Ishikawa (cell line): ENCODE measurements at regions not wholly inside any gene's neighbourhood (a gene's known extent, or its start where the extent isn't known, plus 50 kb on each side); places are given as distances from the start of the nearest gene placed in this dataset.

Source experiments
- CEBPB ChIP-seq: IDR thresholded peaks from 2 replicates; pipeline ENCODE4 v1.6.1; 2012
- CREB1 ChIP-seq: IDR thresholded peaks from 2 replicates; pipeline ENCODE4 v1.6.1; 2012; ENCODE audit warnings: low read depth
- EGR1 ChIP-seq: IDR thresholded peaks from 2 replicates; pipeline ENCODE4 v1.6.1; 2012
- EP300 ChIP-seq: IDR thresholded peaks from 2 replicates; pipeline ENCODE4 v1.6.1; 2012; ENCODE audit warnings: borderline replicate concordance
- FOXM1 ChIP-seq: IDR thresholded peaks from 2 replicates; pipeline ENCODE4 v1.6.1; 2012; ENCODE audit warnings: low read depth, borderline replicate concordance
- NFIC ChIP-seq: IDR thresholded peaks from 2 replicates; pipeline ENCODE4 v1.6.1; 2012
- RAD21 ChIP-seq: IDR thresholded peaks from 2 replicates; pipeline ENCODE4 v1.6.1; 2012; ENCODE audit warnings: low read depth
- TAF1 ChIP-seq: IDR thresholded peaks from 2 replicates; pipeline ENCODE4 v1.6.1; 2012; ENCODE audit warnings: low read depth, mild to moderate bottlenecking
- TCF12 ChIP-seq: IDR thresholded peaks from 2 replicates; pipeline ENCODE4 v1.6.1; 2012; ENCODE audit warnings: low read depth
- TEAD4 ChIP-seq: IDR thresholded peaks from 2 replicates; pipeline ENCODE4 v1.6.1; 2012
- YY1 ChIP-seq: IDR thresholded peaks from 2 replicates; pipeline ENCODE4 v1.6.1; 2012; ENCODE audit warnings: low read depth
- ZBTB7A ChIP-seq: IDR thresholded peaks from 2 replicates; pipeline ENCODE4 v1.6.1; 2012; ENCODE audit warnings: low read depth
- TF ChIP-seq, protein P1 (sequence below): IDR thresholded peaks from 2 replicates; pipeline ENCODE4 v1.6.1; 2012; ENCODE audit warnings: low read depth, mild to moderate bottlenecking
- TF ChIP-seq, protein P2 (sequence below): IDR thresholded peaks from 2 replicates; pipeline ENCODE4 v1.6.1; 2012
- TF ChIP-seq, protein P3 (sequence below): IDR thresholded peaks from 2 replicates; pipeline ENCODE4 v1.6.1; 2012

DNA sequence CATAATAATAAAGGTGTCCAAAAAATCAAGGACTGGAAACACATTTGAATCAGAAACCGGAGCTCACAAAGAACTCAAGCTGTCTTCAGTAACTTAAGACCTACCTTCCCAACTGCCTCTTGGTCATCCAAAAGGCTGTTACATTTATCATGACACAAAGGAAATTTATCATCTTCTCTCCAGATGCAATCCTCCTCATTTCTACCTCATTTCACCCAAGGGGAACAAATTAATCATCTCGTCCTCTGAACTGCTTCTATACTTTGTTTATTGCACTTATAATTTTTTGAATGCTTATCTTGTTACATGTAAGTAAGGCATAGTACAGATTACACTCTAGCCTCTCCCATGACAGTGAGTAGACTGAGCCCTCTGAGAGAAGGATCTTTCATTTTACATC is 105.1 kb upstream of the RGPD4 start:
- TF ChIP-seq ZBTB7A (no peak), CEBPB (no peak), TCF12 (no peak), EP300 (no peak), RAD21 (no peak)
- TF ChIP-seq, protein P1, sequence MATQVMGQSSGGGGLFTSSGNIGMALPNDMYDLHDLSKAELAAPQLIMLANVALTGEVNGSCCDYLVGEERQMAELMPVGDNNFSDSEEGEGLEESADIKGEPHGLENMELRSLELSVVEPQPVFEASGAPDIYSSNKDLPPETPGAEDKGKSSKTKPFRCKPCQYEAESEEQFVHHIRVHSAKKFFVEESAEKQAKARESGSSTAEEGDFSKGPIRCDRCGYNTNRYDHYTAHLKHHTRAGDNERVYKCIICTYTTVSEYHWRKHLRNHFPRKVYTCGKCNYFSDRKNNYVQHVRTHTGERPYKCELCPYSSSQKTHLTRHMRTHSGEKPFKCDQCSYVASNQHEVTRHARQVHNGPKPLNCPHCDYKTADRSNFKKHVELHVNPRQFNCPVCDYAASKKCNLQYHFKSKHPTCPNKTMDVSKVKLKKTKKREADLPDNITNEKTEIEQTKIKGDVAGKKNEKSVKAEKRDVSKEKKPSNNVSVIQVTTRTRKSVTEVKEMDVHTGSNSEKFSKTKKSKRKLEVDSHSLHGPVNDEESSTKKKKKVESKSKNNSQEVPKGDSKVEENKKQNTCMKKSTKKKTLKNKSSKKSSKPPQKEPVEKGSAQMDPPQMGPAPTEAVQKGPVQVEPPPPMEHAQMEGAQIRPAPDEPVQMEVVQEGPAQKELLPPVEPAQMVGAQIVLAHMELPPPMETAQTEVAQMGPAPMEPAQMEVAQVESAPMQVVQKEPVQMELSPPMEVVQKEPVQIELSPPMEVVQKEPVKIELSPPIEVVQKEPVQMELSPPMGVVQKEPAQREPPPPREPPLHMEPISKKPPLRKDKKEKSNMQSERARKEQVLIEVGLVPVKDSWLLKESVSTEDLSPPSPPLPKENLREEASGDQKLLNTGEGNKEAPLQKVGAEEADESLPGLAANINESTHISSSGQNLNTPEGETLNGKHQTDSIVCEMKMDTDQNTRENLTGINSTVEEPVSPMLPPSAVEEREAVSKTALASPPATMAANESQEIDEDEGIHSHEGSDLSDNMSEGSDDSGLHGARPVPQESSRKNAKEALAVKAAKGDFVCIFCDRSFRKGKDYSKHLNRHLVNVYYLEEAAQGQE, result no peak
- TF ChIP-seq, protein P2, sequence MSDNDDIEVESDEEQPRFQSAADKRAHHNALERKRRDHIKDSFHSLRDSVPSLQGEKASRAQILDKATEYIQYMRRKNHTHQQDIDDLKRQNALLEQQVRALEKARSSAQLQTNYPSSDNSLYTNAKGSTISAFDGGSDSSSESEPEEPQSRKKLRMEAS, result no peak

DNA sequence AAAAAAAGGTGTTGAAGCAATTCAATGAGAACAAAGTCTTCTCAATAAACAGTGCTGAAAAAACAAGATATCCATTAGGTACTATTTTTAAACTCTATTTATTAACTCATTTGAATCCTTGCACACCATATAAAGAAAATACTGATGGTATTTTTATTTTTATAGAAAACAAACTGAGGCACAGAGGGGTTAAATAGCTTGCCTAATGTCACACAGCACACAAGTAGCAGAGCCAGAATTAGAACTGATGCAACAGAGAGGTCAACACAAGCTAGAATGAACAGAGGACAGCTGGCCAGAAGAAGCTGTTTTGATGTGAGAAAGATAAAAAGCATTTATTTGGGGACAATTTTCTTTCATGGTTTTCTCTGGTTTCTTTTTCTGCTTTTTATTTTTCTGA is 99.4 kb upstream of the RGPD4 start:
- TF ChIP-seq EGR1 (no peak), CREB1 (no peak), TAF1 (no peak), TCF12 (no peak), TEAD4 (no peak), FOXM1 (no peak), ZBTB7A (no peak), NFIC (no peak), RAD21 (no peak), CEBPB (no peak), YY1 (no peak)
- TF ChIP-seq, protein P2, result no peak
- TF ChIP-seq, protein P3, sequence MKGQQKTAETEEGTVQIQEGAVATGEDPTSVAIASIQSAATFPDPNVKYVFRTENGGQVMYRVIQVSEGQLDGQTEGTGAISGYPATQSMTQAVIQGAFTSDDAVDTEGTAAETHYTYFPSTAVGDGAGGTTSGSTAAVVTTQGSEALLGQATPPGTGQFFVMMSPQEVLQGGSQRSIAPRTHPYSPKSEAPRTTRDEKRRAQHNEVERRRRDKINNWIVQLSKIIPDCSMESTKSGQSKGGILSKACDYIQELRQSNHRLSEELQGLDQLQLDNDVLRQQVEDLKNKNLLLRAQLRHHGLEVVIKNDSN, result no peak
- TF ChIP-seq, protein P1, result no peak

DNA sequence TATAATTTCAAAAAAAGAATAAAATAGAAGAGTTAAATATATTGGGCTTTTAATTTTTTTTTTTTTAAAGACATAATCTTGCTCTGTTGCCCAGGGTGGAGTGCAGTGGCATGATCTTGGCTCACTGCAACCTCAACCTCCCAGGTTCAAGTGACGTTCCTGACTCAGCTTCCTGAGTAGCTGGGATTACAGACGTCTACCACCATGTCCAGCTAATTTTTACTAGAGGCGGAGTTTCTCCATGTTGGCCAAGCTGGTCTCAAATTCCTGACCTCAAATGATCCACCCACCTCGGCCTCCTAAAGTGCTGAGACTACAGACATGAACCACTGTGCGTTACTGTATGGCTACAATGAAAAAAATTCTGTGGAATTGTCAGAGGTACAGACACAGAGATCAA is 98.1 kb upstream of the RGPD4 start:
- TF ChIP-seq TEAD4, result no peak
- TF ChIP-seq, protein P1, result no peak
- no peak for TF ChIP-seq YY1
- TF ChIP-seq, protein P3, result no peak

DNA sequence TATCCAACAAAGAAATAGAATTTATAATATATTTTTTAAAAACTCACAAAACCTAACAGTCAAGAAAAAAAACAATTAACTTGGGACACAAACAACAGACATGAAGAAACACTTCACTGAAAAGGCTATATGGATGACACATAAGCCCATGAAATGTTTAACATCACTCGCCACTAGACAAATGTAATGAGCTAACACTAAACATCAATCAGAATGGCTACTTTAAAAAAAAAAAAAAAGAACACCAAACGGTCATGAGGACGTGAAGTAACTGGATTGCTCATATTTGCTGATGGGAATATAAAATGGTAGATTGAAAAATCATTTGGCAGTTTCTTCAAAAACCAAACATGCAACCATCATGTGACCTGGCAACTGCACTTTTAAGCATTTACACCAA is 97.3 kb upstream of the RGPD4 start:
- TF ChIP-seq RAD21 (no peak), CEBPB (no peak), ZBTB7A (no peak), EGR1 (no peak), YY1 (no peak), TEAD4 (no peak), FOXM1 (no peak), TAF1 (no peak), TCF12 (no peak), NFIC (no peak), CREB1 (no peak), EP300 (no peak)
- TF ChIP-seq, protein P3, result no peak
- TF ChIP-seq, protein P1, result no peak
- TF ChIP-seq, protein P2, result no peak
